Thyroid gland (tissue), 4 donors: ENCODE measurements at regions not wholly inside any gene's neighbourhood (a gene's known extent, or its start where the extent isn't known, plus 50 kb on each side); places are given as distances from the start of the nearest gene placed in this dataset.

ENCODE experiments used
- POLR2A ChIP-seq, 2 donors: fragments of 450-650 bp; IDR thresholded peaks; one replicate each; pipeline ENCODE4 v1.6.1; 2017; ENCODE audit warnings: antibody characterized with exemption in 2 of 2, mild to moderate bottlenecking in 2 of 2, moderate library complexity in 1 of 2
- TF ChIP-seq, protein P1 (sequence below), 6 experiments: fragments of 200-600 bp in 3 of 6; fragments of 450-650 bp in 3 of 6; sonication (generic) in 3 of 6; IDR thresholded peaks; one replicate each; pipeline ENCODE4 v1.5.1; 2016 to 2019; ENCODE audit warnings: antibody characterized with exemption in 6 of 6, mild to moderate bottlenecking in 2 of 6, inconsistent platforms in 1 of 6, moderate library complexity in 1 of 6

DNA sequence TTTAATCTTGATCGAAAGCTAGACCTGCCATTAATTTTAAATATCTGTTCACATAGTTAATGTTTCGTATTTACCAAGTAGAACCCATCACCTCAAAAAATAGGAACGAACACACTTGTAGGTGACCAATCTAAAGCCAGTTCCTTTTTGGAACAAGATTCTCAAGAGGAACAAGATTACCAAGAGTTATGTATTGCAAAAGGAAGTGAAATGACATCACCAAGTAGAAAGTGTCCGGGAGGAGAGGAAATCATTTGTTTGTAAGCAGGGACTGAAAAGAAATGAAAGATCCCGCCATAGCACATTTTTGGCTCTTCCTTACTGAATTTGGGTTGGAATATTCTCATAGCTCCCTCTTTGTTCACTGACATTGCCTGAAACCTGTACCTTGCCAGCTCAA, 1200.5 kb downstream of the SORCS1 start:
- TF ChIP-seq, protein P1, sequence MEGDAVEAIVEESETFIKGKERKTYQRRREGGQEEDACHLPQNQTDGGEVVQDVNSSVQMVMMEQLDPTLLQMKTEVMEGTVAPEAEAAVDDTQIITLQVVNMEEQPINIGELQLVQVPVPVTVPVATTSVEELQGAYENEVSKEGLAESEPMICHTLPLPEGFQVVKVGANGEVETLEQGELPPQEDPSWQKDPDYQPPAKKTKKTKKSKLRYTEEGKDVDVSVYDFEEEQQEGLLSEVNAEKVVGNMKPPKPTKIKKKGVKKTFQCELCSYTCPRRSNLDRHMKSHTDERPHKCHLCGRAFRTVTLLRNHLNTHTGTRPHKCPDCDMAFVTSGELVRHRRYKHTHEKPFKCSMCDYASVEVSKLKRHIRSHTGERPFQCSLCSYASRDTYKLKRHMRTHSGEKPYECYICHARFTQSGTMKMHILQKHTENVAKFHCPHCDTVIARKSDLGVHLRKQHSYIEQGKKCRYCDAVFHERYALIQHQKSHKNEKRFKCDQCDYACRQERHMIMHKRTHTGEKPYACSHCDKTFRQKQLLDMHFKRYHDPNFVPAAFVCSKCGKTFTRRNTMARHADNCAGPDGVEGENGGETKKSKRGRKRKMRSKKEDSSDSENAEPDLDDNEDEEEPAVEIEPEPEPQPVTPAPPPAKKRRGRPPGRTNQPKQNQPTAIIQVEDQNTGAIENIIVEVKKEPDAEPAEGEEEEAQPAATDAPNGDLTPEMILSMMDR (IDR thresholded peaks at IDR 0.05) = no peak
- TF ChIP-seq POLR2A (IDR thresholded peaks at IDR 0.05) = no peak
